Skeletal muscle satellite cell (primary cell): ENCODE measurements at regions not wholly inside any gene's neighbourhood (a gene's known extent, or its start where the extent isn't known, plus 50 kb on each side); places are given as distances from the start of the nearest gene placed in this dataset.

Experiments
- H3K27me3 ChIP-seq: 2 replicates; pipeline ENCODE4 v1.7.0; 2013; ENCODE audit warnings: low read length; ENCODE audit not compliant: control insufficient read depth, insufficient read depth
- H3K36me3 ChIP-seq: 2 replicates; pipeline ENCODE4 v1.7.0; 2013; ENCODE audit warnings: mild to moderate bottlenecking, control low read depth, low read length; ENCODE audit not compliant: insufficient read depth
- H3K4me1 ChIP-seq: 2 replicates; pipeline ENCODE4 v1.7.0; 2013; ENCODE audit warnings: low read length; ENCODE audit not compliant: control insufficient read depth, insufficient read depth
- H3K4me2 ChIP-seq: 2 replicates; pipeline ENCODE4 v1.7.0; 2013; ENCODE audit warnings: mild to moderate bottlenecking, low read length
- H3K4me3 ChIP-seq: 2 replicates; pipeline ENCODE4 v1.7.0; 2013; ENCODE audit warnings: low read length
- H3K9ac ChIP-seq: 2 replicates; pipeline ENCODE4 v1.7.0; 2013; ENCODE audit warnings: mild to moderate bottlenecking, low read depth, low read length, moderate library complexity
- H3K9me3 ChIP-seq: replicated peaks from 2 replicates; pipeline ENCODE4 v1.7.0; 2013; ENCODE audit warnings: mild to moderate bottlenecking, control low read depth, low read length

- no peak overlapping the region for H3K4me3 ChIP-seq
- no peaks in the 10 kb centered on the region for H3K27me3 ChIP-seq
- no peak overlapping the region for H3K4me2 ChIP-seq
- no peaks in the 10 kb centered on the region for H3K4me1 ChIP-seq
- H3K9ac ChIP-seq: no peak overlapping the region
- peaks cover 14% of the 10 kb centered on the region for H3K9me3 ChIP-seq
- no peaks in the 10 kb centered on the region for H3K36me3 ChIP-seq
Observed at GRCh38 chr2:129318581-129319421, 660.7 kb upstream of the RAB6C start.

DNA sequence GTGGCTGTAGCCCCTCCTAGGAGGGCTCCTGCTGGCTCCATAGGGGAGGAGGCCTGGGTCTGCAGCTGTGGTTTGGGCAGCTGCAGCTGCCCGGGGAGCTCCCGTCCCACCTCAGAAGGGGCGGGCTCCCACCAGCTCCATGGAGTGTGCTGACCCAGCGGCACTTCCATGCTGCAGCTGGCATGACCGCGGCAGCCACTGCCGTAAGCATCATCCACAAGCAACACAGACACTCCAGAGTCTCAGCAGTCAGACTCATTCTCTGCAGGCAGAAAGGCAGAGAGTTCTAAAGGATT is 660.1 kb upstream of the RAB6C start:
- Histone ChIP-seq H3K27me3 (no peaks in the 10 kb centered on the region), H3K9ac (no peak overlapping the region), H3K4me2 (no peak overlapping the region), H3K4me1 (no peaks in the 10 kb centered on the region), H3K9me3 (peaks cover 14% of the 10 kb centered on the region), H3K36me3 (no peaks in the 10 kb centered on the region), H3K4me3 (no peak overlapping the region)

DNA sequence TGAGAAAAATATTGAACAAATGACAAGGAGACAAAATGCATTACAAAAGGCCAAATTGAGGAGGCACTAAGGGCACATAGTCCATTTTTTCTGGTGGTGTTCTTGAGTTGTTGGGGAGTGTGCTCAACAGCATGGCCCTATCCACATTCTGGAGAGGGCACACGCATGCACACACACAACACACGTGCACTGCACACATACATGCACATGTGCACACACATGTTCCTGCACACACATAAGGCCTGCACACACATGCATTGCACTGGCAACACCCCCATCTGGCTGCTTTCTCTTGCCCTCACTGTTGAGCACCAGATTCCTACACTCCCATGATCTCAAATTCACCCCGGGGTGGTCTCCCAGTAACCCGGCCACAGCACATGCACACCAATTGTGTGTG is 659.2 kb upstream of the RAB6C start:
- H3K4me1 ChIP-seq: no peaks in the 10 kb centered on the region
- H3K9ac ChIP-seq: no peak overlapping the region
- H3K4me3 ChIP-seq: no peak overlapping the region
- no peaks in the 10 kb centered on the region for H3K27me3 ChIP-seq
- H3K4me2 ChIP-seq: no peak overlapping the region
- no peaks in the 10 kb centered on the region for H3K36me3 ChIP-seq
- H3K9me3 ChIP-seq: peaks cover 11% of the 10 kb centered on the region

GRCh38 chr2:129324349-129324748 is 655.1 kb upstream of the RAB6C start:
- no peaks in the 10 kb centered on the region for H3K36me3 ChIP-seq
- no peaks in the 10 kb centered on the region for H3K4me1 ChIP-seq
- H3K4me2 ChIP-seq: no peak overlapping the region
- H3K27me3 ChIP-seq: no peaks in the 10 kb centered on the region
- H3K9me3 ChIP-seq: peaks cover 11% of the 10 kb centered on the region
- no peak overlapping the region for H3K9ac ChIP-seq
- H3K4me3 ChIP-seq: no peak overlapping the region

GRCh38 chr2:129325151-129325550 is 654.3 kb upstream of the RAB6C start:
- H3K27me3 ChIP-seq: no peaks in the 10 kb centered on the region
- no peak overlapping the region for H3K4me3 ChIP-seq
- H3K4me1 ChIP-seq: no peaks in the 10 kb centered on the region
- H3K4me2 ChIP-seq: no peak overlapping the region
- H3K36me3 ChIP-seq: no peaks in the 10 kb centered on the region
- no peak overlapping the region for H3K9ac ChIP-seq
- peaks cover 11% of the 10 kb centered on the region for H3K9me3 ChIP-seq

DNA sequence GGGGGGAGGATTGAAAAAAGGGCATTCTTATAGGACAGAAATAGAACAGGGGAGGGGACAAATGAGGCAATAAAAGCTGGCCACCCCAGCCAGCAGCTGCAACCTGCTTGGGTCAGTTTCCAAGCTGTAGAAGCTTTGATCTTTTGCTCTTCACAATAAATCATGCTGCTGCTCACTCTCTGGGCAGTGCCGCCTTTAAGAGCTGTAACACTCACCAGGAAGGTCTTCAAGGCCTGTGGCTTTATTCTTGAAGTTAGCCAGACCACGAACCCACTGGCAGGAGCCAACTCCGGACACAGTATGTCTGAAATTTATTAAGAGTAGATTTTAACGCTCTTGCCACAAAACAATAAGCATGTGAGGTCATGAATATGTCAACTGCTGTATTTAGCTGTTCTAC is 649.9 kb upstream of the RAB6C start:
- Histone ChIP-seq H3K4me2 (no peak overlapping the region), H3K4me3 (no peak overlapping the region)

GRCh38 chr2:129330504-129330903 is 649.0 kb upstream of the RAB6C start:
- peaks cover 14% of the 10 kb centered on the region for H3K9me3 ChIP-seq
- H3K4me2 ChIP-seq: no peak overlapping the region
- H3K4me3 ChIP-seq: no peak overlapping the region
- no peaks in the 10 kb centered on the region for H3K27me3 ChIP-seq
- no peaks in the 10 kb centered on the region for H3K4me1 ChIP-seq
- H3K36me3 ChIP-seq: no peaks in the 10 kb centered on the region
- H3K9ac ChIP-seq: no peak overlapping the region

More for the DNA sequence above, 649.9 kb upstream of the RAB6C start:
- H3K4me1 ChIP-seq: no peaks in the 10 kb centered on the region
- no peaks in the 10 kb centered on the region for H3K36me3 ChIP-seq
- H3K9ac ChIP-seq: no peak overlapping the region
- H3K9me3 ChIP-seq: peaks cover 14% of the 10 kb centered on the region
- no peaks in the 10 kb centered on the region for H3K27me3 ChIP-seq

- H3K4me3 ChIP-seq: no peak overlapping the region
- H3K9me3 ChIP-seq: peaks cover 14% of the 10 kb centered on the region
- H3K36me3 ChIP-seq: no peaks in the 10 kb centered on the region
- H3K4me2 ChIP-seq: no peak overlapping the region
- no peak overlapping the region for H3K9ac ChIP-seq
- no peaks in the 10 kb centered on the region for H3K27me3 ChIP-seq
- H3K4me1 ChIP-seq: no peaks in the 10 kb centered on the region
Observed at GRCh38 chr2:129331638-129332037, 647.8 kb upstream of the RAB6C start.

GRCh38 chr2:129334128-129334527 is 645.3 kb upstream of the RAB6C start:
- Histone ChIP-seq H3K9me3 (peaks cover 16% of the 10 kb centered on the region), H3K9ac (no peak overlapping the region), H3K4me3 (no peak overlapping the region), H3K27me3 (no peaks in the 10 kb centered on the region), H3K4me1 (no peaks in the 10 kb centered on the region), H3K36me3 (no peaks in the 10 kb centered on the region), H3K4me2 (no peak overlapping the region)

DNA sequence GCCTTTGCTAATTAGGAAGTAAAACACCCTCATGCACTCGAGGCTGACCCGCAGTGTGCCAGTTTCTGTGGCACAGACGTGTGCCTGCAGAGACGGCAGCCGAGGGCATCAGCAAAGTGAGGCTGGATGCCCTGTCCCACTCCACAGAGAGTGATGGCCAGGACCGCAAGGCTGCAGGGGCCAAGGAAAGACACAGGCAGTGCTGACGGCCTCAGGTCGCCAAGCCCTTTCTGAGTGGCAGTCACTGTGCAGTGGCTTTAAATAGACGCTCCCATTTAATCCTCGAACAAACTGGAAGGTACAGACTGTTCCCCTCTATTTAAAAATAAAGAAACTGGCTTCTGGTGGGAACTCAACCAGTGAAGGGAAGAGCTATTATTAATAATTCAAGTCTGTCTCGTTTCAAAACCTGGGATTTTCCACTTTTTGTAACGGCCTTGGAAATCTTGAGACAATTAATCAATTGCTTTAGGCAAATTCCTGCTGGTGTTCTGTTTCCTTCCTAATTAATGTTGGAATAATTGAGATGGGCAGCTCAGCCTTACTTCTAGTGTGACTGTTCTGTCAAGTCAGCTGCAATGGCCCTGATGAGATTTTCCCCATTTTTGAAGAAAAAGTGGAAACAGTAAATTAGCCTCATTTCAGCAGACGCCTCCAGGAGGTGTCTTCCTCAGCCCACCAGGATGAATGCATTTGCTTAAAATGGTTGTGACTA is 644.6 kb upstream of the RAB6C start:
- Histone ChIP-seq H3K4me3 (no peak overlapping the region), H3K4me2 (no peak overlapping the region), H3K9me3 (peaks cover 16% of the 10 kb centered on the region), H3K27me3 (no peaks in the 10 kb centered on the region), H3K9ac (no peak overlapping the region), H3K4me1 (no peaks in the 10 kb centered on the region), H3K36me3 (no peaks in the 10 kb centered on the region)

DNA sequence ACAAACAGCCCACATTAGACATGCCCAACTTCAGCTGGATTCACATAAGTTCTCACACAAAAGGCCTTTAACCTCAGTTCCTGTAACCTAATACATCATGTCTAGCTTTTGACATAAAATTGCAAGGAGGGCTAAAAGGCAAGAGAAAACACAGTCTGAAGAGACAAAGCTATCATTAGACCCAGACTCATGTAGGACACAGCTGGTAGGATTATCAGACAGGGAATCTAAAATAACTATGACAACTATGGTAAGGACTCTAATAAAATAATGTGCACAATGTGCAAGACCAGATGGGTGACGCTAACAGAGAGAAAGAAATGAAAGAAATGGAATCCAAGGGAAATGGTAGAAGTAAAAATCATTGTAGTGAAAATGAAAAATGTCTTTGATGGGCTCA is 643.2 kb upstream of the RAB6C start:
- H3K4me1 ChIP-seq: no peaks in the 10 kb centered on the region
- H3K27me3 ChIP-seq: no peaks in the 10 kb centered on the region
- H3K9ac ChIP-seq: no peak overlapping the region
- H3K4me2 ChIP-seq: no peak overlapping the region
- no peaks in the 10 kb centered on the region for H3K36me3 ChIP-seq
- peaks cover 9% of the 10 kb centered on the region for H3K9me3 ChIP-seq
- no peak overlapping the region for H3K4me3 ChIP-seq

- Histone ChIP-seq H3K4me2 (no peak overlapping the region), H3K27me3 (no peaks in the 10 kb centered on the region), H3K4me3 (no peak overlapping the region), H3K9me3 (peaks cover 5% of the 10 kb centered on the region), H3K4me1 (no peaks in the 10 kb centered on the region), H3K9ac (no peak overlapping the region), H3K36me3 (no peaks in the 10 kb centered on the region)
Observed at GRCh38 chr2:129337076-129337475, 642.4 kb upstream of the RAB6C start.
